Smooth muscle cell (in vitro differentiated cells): ENCODE measurements at regions not wholly inside any gene's neighbourhood (a gene's known extent, or its start where the extent isn't known, plus 50 kb on each side); places are given as distances from the start of the nearest gene placed in this dataset.

Source experiments
- DNase-seq: peaks from one replicate; lab custom pipeline; 2025; ENCODE audit not compliant: unreplicated experiment; lab: John Stamatoyannopoulos, UW
- H2AFZ ChIP-seq: fragments of 200-600 bp; sonication (generic); 2 replicates; pipeline ENCODE4 v1.6.0; 2016; ENCODE audit warnings: antibody characterized with exemption, low read depth, mild to moderate bottlenecking
- H3F3A ChIP-seq: fragments of 200-600 bp; sonication (generic); 2 replicates; pipeline ENCODE4 v1.6.0; 2017; ENCODE audit warnings: antibody characterized with exemption, low read depth
- H3K27ac ChIP-seq: fragments of 200-600 bp; sonication (generic); 2 replicates; pipeline ENCODE4 v1.5.1; 2016; ENCODE audit warnings: low read depth, mild to moderate bottlenecking
- H3K27me3 ChIP-seq: fragments of 200-600 bp; sonication (generic); 2 replicates; pipeline ENCODE4 v1.6.1; 2016; ENCODE audit warnings: low read depth, mild to moderate bottlenecking
- H3K36me3 ChIP-seq: fragments of 200-600 bp; sonication (generic); 2 replicates; pipeline ENCODE4 v1.5.1; 2016; ENCODE audit warnings: low read depth
- H3K4me1 ChIP-seq: fragments of 200-600 bp; sonication (generic); 2 replicates; pipeline ENCODE4 v1.5.1; 2016; ENCODE audit warnings: low read depth
- H3K4me2 ChIP-seq: fragments of 200-600 bp; sonication (generic); 2 replicates; pipeline ENCODE4 v1.6.0; 2016; ENCODE audit warnings: mild to moderate bottlenecking
- H3K4me3 ChIP-seq: fragments of 200-600 bp; sonication (generic); 2 replicates; pipeline ENCODE4 v1.5.1; 2016; ENCODE audit warnings: mild to moderate bottlenecking
- H3K79me2 ChIP-seq: fragments of 200-600 bp; sonication (generic); 2 replicates; pipeline ENCODE4 v1.6.0; 2016; ENCODE audit warnings: low read depth, mild to moderate bottlenecking
- H3K9ac ChIP-seq: fragments of 200-600 bp; sonication (generic); 2 replicates; pipeline ENCODE4 v1.6.0; 2016; ENCODE audit warnings: low read depth
- H3K9me3 ChIP-seq: fragments of 200-600 bp; sonication (generic); replicated peaks from 2 replicates; pipeline ENCODE4 v1.5.1; 2016; ENCODE audit warnings: low read depth
- H4K20me1 ChIP-seq: fragments of 200-600 bp; sonication (generic); 2 replicates; pipeline ENCODE4 v1.6.0; 2016; ENCODE audit warnings: low read depth
- WGBS: methylation state at CpG from one replicate; pipeline ENCODE4 v1.1.7; 2016; ENCODE audit warnings: low lambda C conversion rate; 5-methylcytosine and 5-hydroxymethylcytosine counted together
- TF ChIP-seq, protein P1 (sequence below): fragments of 200-600 bp; sonication (generic); IDR thresholded peaks from 2 replicates; pipeline ENCODE4 v1.5.1; 2017; ENCODE audit warnings: borderline replicate concordance, mild to moderate bottlenecking, antibody characterized with exemption; ENCODE audit not compliant: insufficient read depth, poor library complexity, severe bottlenecking

DNA sequence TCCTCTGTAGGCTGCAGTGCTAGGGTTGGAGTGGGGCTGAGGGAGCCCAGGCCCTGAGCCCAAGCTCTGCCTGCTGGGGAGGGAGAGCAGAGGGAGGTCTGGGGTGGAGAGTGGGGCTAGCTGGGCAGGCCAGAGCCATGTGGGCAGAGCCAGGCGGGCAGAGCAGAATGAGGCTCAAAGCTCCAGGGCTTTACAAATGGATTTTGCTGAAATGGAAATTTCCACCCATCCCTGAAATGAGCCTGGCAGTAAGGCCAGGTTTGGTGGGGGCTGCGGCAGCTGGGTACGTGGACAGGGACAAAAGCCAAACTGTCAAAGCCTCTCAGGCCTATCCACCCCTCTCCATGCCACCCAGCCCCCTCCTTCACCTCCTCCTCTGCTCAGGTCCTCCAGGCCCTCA, 74.2 kb upstream of the ARAP3 start:
- TF ChIP-seq, protein P1, sequence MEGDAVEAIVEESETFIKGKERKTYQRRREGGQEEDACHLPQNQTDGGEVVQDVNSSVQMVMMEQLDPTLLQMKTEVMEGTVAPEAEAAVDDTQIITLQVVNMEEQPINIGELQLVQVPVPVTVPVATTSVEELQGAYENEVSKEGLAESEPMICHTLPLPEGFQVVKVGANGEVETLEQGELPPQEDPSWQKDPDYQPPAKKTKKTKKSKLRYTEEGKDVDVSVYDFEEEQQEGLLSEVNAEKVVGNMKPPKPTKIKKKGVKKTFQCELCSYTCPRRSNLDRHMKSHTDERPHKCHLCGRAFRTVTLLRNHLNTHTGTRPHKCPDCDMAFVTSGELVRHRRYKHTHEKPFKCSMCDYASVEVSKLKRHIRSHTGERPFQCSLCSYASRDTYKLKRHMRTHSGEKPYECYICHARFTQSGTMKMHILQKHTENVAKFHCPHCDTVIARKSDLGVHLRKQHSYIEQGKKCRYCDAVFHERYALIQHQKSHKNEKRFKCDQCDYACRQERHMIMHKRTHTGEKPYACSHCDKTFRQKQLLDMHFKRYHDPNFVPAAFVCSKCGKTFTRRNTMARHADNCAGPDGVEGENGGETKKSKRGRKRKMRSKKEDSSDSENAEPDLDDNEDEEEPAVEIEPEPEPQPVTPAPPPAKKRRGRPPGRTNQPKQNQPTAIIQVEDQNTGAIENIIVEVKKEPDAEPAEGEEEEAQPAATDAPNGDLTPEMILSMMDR = no peak
- H3K27me3 ChIP-seq = peaks cover 67% of the 10 kb centered on the region

GRCh38 chr5:141753971-141754713, 72.1 kb upstream of the ARAP3 start:
- no peaks in the 10 kb centered on the region for H3F3A ChIP-seq
- H3K4me1 ChIP-seq = peaks cover 17% of the 10 kb centered on the region
- no peak for DNase-seq
- H3K9me3 ChIP-seq = no peaks in the 10 kb centered on the region
- H4K20me1 ChIP-seq = no peaks in the 10 kb centered on the region
- H3K4me2 ChIP-seq = no peak overlapping the region
- no peak overlapping the region for H3K9ac ChIP-seq
- WGBS = 24% methylated on average over 11 of the region's 11 CpGs
- no peak overlapping the region for H3K27ac ChIP-seq
- H3K4me3 ChIP-seq = no peak overlapping the region
- peaks cover 56% of the 10 kb centered on the region for H3K27me3 ChIP-seq
- no peaks in the 10 kb centered on the region for H3K79me2 ChIP-seq
- TF ChIP-seq, protein P1 = no peak
- H2AFZ ChIP-seq = no peak overlapping the region
- no peaks in the 10 kb centered on the region for H3K36me3 ChIP-seq

More for the DNA sequence above, 74.2 kb upstream of the ARAP3 start:
- Histone ChIP-seq H3F3A (no peaks in the 10 kb centered on the region), H3K4me2 (no peak overlapping the region), H3K36me3 (no peaks in the 10 kb centered on the region), H3K4me3 (no peak overlapping the region), H3K79me2 (no peaks in the 10 kb centered on the region), H3K27ac (no peak overlapping the region), H3K9me3 (no peaks in the 10 kb centered on the region), H3K9ac (no peak overlapping the region), H3K4me1 (peaks cover 17% of the 10 kb centered on the region), H4K20me1 (no peaks in the 10 kb centered on the region), H2AFZ (no peak overlapping the region)
- no peak for DNase-seq
- WGBS = 67% methylated on average over 1 of the region's 3 CpGs

DNA sequence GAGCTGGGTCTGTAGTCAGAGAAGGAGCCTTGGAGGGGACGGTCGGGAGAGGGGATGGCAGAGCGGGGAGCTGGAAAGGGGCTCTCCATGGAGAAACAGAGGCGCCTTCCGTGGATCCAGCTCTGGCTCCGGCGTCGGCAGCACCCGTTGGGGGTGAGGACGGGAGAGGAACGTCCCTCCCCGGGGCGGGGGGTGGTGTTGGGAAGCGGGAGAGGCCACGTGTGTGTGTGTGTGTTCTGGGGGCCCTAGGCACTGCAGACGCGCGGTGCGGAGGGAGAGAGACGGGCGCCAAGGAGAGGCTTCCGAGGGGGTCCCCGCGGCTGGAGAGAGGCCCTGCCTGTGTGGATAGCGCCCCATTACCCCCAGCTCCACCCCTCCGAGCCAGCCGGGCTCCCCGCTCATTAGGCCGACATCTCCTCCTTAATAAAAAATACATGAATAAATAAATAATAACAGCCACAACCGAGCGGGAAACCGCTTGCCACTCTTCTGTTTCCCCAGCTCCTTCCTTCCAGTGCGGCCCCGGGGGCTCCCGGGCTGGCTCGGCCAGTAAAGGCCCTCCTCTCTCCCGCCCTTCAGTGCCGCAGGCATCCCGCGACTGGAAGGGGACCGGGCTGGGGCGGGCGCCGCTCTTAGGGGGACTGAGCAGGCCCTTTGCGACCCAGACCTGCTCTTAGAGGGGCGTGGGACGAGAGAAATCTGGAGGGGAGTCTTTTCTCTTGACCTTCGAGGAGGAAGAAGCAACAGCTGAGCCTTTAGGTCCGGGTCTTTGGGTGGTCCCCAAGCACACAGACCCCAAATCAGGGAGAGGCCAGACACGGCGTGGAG, 71.3 kb upstream of the ARAP3 start:
- Histone ChIP-seq H3K27ac (no peak overlapping the region), H3K79me2 (no peaks in the 10 kb centered on the region), H3K27me3 (peaks cover 56% of the 10 kb centered on the region), H4K20me1 (no peaks in the 10 kb centered on the region), H3F3A (no peaks in the 10 kb centered on the region), H3K4me3 (no peak overlapping the region), H3K36me3 (no peaks in the 10 kb centered on the region), H3K4me2 (no peak overlapping the region), H3K4me1 (peaks cover 9% of the 10 kb centered on the region), H2AFZ (no peak overlapping the region), H3K9ac (no peak overlapping the region), H3K9me3 (no peaks in the 10 kb centered on the region)
- TF ChIP-seq, protein P1 = no peak
- DNase-seq = no peak
- WGBS = 54% methylated on average over 44 of the region's 51 CpGs
